ENCODE measurements at regions not wholly inside any gene's neighbourhood (a gene's known extent, or its start where the extent isn't known, plus 50 kb on each side); places are given as distances from the start of the nearest gene placed in this dataset.

- H3K27me3 ChIP-seq = 0 out of 2 replicates have a peak, but pooled peaks cover 4% of the 10 kb centered on the region
These were observed 51.4 kb upstream of the LSM6 start for GRCh38 chr4:146124023-146124680.

GRCh38 chr4:146123231-146123630 is 52.3 kb upstream of the LSM6 start:
- no peak for DNase-seq
- Histone ChIP-seq H3K27me3 (0 out of 2 replicates have a peak, but pooled peaks cover 4% of the 10 kb centered on the region), H3K9me3 (no peaks in the 10 kb centered on the region), H3K4me3 (ENCODE audit: low read depth, low read length) (no peak overlapping the region), H3K4me1 (no peaks in the 10 kb centered on the region), H3K36me3 (no peaks in the 10 kb centered on the region)
- TF ChIP-seq CTCF (IDR thresholded peaks at IDR 0.05; ENCODE audit: low read depth, low read length) = no peak

More at GRCh38 chr4:146124023-146124680, 51.4 kb upstream of the LSM6 start:
- TF ChIP-seq CTCF (IDR thresholded peaks at IDR 0.05; ENCODE audit: low read depth, low read length) = no peak
- Histone ChIP-seq H3K9me3 (no peaks in the 10 kb centered on the region), H3K4me3 (ENCODE audit: low read depth, low read length) (no peak overlapping the region), H3K36me3 (no peaks in the 10 kb centered on the region), H3K4me1 (no peaks in the 10 kb centered on the region)
- DNase-seq = no peak

- no peak overlapping the region for H3K4me3 ChIP-seq (ENCODE audit: low read depth, low read length)
- no peaks in the 10 kb centered on the region for H3K9me3 ChIP-seq
- H3K27me3 ChIP-seq = no peaks in the 10 kb centered on the region
- DNase-seq = no peak
- no peak for TF ChIP-seq CTCF (IDR thresholded peaks at IDR 0.05; ENCODE audit: low read depth, low read length)
- H3K36me3 ChIP-seq = no peaks in the 10 kb centered on the region
- no peaks in the 10 kb centered on the region for H3K4me1 ChIP-seq
These were observed 53.1 kb upstream of the LSM6 start for GRCh38 chr4:146122398-146122797.

- peak; percentile 33 for DNase-seq
- Histone ChIP-seq H3K27me3 (no peaks in the 10 kb centered on the region), H3K36me3 (no peaks in the 10 kb centered on the region), H3K9me3 (no peaks in the 10 kb centered on the region), H3K4me1 (no peaks in the 10 kb centered on the region), H3K4me3 (ENCODE audit: low read depth, low read length) (no peak overlapping the region)
- no peak for TF ChIP-seq CTCF (IDR thresholded peaks at IDR 0.05; ENCODE audit: low read depth, low read length)
These were observed 53.8 kb upstream of the LSM6 start for GRCh38 chr4:146121757-146122156.

- H3K4me1 ChIP-seq = no peaks in the 10 kb centered on the region
- no peak for TF ChIP-seq CTCF (IDR thresholded peaks at IDR 0.05; ENCODE audit: low read depth, low read length)
- no peaks in the 10 kb centered on the region for H3K27me3 ChIP-seq
- no peak overlapping the region for H3K4me3 ChIP-seq (ENCODE audit: low read depth, low read length)
- DNase-seq = no peak
- no peaks in the 10 kb centered on the region for H3K36me3 ChIP-seq
- no peaks in the 10 kb centered on the region for H3K9me3 ChIP-seq
These were observed 55.6 kb upstream of the LSM6 start for GRCh38 chr4:146119845-146120404.

GRCh38 chr4:146114066-146114465 is 61.5 kb upstream of the LSM6 start:
- H3K4me3 ChIP-seq (ENCODE audit: low read depth, low read length) = no peak overlapping the region
- H3K4me1 ChIP-seq = no peaks in the 10 kb centered on the region
- no peaks in the 10 kb centered on the region for H3K36me3 ChIP-seq
- no peaks in the 10 kb centered on the region for H3K9me3 ChIP-seq
- DNase-seq = no peak
- TF ChIP-seq CTCF (IDR thresholded peaks at IDR 0.05; ENCODE audit: low read depth, low read length) = no peak
- H3K27me3 ChIP-seq = peaks cover 7% of the 10 kb centered on the region

Data from BE2C (cell line).